ENCODE measurements at regions not wholly inside any gene's neighbourhood (a gene's known extent, or its start where the extent isn't known, plus 50 kb on each side); places are given as distances from the start of the nearest gene placed in this dataset.

DNA sequence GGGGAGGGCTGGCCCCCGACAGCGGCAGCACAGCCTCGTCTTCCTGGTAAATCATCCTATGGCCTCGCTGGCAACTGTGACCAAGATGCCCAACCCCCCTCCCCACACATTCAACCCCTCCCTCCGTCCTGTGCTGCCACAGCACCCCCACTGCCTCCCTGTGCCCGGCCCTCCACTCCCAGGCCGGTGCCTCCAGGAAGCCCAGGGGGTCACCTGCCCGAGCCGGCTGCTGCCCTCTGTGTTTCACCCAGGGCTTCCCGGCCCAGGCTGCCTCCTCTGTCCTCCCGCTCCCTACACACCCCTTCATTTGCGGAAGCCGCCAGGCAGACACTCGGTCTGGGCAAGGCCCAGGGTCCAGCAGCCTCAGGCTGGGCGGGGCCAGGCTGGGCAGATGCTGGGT lies 188.6 kb downstream of the RBFOX3 start:
- no peak for DNase-seq (ENCODE audit: low read depth in 2 of 2)

DNA sequence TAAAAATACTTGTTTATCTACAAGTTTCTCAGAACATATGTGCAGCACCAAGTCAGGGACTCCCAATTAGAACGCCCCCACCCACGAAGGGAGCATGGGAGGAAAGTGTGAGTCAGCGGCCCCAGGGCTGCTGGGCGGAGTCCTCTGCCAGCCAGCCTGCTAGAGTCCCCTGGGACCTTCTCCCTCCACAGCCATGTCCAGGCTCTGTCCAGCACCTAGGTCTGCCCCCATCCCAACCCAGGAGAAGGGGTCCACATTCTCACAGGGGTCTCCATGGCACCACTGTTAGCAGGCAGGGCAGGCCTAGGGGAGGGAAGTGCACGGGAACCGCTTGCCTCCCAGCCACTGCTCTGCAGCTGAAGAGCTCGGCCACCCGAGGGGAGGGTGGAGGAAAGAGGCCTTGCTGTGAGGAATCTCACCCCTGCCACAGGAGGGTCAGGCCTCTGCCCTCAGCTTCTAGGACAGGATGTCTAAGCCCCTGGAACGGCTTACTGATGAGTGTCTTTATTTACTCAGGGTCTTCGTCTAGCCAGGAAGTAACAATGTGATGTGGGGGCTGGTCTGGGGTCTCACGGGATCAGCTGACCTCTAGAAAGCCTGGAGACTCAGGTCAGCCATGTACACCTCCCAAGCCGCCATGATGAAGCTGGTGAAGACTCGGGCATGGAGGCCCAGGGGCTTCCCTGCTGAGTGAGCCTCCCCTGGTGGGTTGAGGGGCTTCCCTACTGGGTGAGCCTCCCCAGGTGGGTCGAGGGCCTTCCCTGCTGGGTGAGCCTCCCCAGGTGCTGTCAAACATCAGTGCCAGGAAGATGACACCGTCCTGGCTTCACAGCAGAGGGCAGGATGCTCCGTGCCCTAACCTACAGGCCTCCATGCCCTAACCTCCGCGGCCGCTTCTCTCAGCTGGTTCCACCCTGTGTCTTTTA lies 190.3 kb downstream of the RBFOX3 start:
- DNase-seq (ENCODE audit: low read depth in 2 of 2): no peak

DNA sequence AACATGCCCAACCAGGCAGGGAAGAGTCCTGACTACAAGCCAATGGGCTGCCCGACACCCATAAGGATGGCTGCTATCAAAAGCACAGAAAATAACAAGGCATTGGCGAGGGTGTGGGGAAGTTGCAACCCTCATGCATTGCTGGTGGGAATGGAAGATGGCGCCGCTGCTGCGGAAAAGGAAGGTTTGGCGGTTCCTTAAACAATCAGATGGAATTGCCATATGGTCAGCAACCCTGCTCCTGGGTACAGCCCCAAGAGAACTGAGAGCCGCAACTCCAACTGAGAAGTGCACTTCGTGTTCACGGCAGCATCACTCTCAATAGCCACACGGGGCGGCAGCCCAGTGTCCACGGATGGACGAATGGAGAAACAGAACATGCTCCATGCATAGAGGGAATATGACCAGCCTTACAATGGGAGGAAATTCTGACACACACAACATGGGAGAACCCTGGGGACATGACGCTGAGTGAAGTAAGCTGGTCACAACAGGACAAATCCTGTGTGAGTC lies 193.3 kb downstream of the RBFOX3 start:
- DNase-seq (ENCODE audit: low read depth in 2 of 2): no peak

DNA sequence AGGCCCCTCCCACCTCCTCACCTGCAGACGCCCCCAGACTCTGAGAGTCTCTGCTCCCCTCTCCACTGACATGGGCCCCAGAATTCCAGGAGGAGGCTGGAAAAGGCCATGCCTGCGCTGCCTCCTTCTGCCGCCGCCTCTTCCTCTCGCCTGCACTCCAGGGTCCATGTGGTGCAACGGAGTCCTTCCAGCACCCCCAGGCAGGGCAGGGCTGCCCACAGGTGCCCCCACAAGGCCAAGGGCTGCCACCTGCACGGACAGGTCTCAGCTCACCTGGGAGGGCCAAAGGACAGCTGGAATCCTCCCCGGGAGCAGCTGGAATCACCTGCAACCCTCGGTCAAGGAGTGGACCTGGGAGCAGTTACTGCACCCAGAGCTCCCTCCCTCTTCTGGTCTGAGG lies 194.9 kb downstream of the RBFOX3 start:
- no peak for DNase-seq (ENCODE audit: low read depth in 2 of 2)

DNA sequence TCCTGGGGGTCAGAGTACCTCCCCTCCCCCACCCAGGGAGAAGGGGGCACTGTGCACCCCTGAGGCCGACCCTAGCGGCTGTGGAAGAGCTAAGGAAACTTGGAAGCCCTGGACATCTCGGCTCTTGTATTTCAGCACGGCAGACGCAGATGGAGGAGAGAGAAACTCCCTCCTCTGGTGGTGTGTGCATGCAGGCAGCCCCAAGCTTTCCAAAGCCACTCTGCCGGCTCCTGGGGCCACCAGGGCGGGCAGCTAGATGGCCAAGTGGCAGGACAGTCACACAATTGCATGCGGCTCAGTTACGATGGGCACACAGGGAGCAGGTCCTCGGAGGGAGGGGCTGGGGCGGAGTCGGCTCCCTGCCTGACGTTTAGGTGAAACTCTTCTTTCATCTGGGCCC lies 195.5 kb downstream of the RBFOX3 start:
- no peak for DNase-seq (ENCODE audit: low read depth in 2 of 2)

DNA sequence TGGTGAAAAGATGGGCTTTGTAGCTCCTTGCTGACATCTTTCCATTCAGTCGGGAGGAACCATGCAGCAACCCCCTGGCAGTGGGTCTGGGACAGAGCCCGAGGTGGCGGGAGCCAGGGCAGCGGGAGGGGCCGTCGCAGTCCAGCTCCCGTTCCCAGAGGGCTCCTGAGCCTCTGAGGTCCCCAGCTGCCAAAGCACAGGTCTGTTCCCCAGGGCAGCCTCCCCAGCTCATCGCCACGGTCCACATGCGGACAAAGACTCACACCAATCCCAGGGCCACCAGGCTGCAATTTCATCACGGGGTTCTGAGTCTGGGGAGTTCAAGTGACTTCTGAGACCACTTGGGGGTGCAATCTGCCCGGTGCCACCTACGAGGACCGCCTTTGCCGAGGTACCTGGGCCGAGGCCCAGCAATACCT lies 196.0 kb downstream of the RBFOX3 start:
- no peak for DNase-seq (ENCODE audit: low read depth in 2 of 2)

DNA sequence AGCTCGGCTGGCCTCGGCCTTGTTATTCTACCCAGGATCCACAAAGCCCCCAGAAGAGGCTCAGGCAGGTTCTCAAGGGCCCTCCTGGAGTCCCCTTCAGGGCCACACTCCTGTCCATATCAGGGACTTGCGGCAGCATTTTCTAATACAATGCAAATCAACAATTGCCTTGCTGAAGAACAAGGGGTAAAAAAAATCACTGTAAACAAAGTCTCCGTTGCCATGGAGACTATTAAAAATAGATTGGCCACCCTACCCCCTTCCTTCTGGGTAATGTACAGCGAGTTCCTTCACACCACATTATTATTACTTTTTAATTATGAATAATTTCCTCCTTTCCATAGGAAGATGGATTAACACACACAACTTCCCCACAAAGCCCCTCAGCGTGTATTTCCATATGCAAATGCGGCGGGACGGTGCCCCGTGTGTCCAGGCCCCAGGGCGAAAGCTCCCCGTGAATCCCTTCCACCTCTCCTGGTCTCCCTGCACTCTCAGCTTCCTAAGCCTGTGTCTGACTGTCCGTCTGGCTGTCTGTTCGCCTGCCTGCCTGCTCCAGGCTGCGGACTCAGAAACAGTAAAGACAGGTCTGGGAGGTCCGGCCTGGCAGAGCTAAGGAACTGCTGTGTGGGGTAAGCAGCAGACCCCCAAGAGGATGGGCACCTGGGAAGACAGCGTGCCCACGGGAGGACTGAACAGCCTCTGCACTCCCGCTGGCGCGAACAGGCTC lies 196.6 kb downstream of the RBFOX3 start:
- no peak for DNase-seq (ENCODE audit: low read depth in 2 of 2)

DNA sequence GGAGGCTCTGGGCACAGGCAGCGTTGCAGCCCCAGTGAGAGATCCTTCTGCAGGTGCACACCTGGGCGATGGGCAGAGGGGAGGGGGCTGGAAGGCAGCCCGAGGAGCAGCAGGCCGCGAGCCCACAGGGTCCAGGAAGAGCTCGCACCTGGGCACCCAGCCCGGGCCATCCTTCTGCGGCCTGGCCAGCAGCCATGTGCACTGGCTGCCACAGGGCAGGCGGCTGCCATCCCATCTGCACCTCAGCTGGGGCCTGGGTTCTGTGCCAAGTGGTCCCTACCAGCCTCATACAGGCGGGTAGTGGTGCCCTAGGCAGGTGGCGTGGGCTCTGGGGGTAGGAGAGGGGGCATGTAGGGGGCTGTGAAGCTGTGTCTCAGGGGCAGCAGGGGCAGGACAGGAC lies 197.2 kb downstream of the RBFOX3 start:
- no peak for DNase-seq (ENCODE audit: low read depth in 2 of 2)

DNA sequence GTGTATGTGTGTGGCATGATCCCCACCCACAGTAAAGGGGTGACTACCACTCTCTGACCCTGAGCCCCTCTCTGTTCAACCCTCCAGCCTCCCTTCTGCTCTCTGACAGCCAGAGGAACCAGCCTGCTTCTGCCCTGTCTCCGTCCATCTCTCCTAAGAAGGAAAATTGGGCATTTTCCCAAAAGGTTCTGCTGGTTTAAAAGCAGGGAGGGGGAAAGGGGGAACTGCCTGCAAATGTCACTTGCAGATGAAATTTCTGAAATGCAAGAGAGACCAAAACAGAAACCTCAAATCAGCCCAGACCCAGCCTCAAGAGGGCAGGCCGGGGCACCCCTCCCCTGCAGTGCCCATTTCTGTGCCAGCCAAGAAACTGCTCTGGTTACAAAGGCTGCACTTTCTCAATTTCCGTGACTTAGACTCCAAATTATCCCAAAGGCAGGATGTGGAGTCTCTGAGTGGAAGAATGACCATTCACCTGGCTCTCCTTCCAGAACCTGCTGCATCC lies 197.9 kb downstream of the RBFOX3 start:
- DNase-seq (ENCODE audit: low read depth in 2 of 2): no peak

DNA sequence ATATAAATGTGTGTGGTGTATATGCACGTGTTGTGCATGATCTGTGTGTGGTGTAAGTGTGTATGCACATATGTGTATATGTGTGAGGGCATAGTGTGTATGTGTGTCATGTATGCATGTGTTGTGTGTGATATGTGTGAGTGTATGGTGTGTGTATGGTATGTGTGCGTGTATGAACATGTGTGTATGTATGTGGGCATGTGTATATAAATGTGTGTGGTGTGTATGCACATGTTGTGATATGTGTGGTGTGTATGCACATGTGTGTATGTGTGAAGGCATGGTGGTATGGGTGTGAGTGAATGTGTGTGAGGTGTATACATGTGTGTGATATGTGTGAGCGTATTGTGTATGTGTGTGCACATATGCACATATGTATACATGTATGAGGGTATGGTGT lies 198.7 kb downstream of the RBFOX3 start:
- DNase-seq (ENCODE audit: low read depth in 2 of 2): no peak

DNA sequence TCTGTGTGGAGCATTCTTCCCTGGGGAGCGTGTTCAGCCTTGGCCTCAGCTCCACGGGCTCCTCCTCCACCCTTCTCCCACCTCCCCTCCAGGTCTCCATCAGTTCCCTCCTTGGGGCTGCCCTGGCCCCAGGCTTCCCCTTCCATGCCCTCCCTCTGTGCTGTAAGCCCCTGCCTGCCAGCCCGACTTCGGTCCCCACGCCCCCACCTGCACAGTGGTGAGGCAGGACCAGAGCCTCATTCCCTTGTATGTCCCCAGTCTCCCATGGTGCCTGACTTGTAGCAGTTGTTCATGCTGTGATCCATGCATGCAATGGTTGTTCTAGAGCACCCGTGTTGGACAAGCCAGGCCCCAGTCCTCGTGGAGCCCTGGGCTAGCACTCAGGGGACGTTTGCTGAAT lies 199.4 kb downstream of the RBFOX3 start:
- DNase-seq (ENCODE audit: low read depth in 2 of 2): no peak

DNA sequence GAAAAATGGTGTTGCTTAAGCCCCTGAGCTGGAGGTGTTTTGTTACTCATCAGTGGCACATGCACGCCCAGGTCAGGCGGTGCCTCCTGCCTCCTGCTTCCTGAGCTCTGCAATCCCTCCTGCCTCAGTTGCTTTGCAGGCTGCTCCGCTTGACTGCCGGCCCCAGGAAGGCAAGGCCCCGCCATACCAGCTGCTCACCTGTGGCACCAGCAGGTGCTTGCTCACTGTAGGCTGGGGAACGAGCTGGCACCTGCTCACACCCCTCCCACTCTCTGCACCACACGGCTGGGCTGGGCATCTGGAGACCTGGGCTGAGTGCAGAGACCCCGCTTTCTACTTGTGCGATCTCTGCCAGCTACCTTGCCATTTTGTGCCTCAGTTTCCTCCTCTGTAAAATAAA lies 200.2 kb downstream of the RBFOX3 start:
- DNase-seq (ENCODE audit: low read depth in 2 of 2): no peak

DNA sequence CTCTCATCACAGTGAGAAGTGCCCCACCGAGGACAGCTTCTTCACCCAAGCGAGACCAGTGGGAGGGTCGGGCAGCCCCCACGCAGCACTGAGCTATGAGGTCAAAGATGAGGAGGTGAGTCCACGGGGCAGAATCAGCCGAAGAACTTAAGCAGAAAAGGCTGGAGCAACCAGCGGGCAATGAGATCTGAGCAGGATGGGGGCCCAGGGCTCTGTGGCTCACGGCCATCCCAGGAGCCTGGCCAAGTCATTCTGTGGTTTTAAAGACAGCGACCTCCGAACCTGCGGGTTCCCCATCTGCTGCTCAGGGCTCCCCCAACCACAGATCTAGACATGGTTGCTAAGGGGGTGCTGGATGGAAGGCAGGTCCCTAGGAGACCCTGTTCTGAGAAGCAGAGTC lies 202.6 kb downstream of the RBFOX3 start:
- no peak for DNase-seq (ENCODE audit: low read depth in 2 of 2)

DNA sequence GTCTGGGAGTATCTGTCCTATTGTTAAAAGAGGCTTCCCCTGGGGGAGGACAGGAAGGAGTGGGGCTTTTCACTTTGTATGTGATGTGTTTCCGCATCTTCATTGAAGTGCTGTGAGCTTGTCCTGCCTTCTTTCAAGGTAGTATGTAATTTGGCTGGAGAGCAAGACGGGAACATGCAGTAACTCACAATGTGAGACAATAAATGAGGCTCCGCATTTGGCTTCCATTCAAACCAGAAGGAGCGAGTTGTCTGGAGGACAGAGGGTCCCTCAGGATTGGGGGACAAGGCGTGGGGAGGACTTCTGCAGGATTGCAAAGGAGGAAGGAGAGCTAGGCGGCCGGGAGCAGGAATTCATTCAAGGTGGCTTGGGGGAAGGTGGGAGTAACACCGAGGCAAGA lies 203.5 kb downstream of the RBFOX3 start:
- no peak for DNase-seq (ENCODE audit: low read depth in 2 of 2)

DNA sequence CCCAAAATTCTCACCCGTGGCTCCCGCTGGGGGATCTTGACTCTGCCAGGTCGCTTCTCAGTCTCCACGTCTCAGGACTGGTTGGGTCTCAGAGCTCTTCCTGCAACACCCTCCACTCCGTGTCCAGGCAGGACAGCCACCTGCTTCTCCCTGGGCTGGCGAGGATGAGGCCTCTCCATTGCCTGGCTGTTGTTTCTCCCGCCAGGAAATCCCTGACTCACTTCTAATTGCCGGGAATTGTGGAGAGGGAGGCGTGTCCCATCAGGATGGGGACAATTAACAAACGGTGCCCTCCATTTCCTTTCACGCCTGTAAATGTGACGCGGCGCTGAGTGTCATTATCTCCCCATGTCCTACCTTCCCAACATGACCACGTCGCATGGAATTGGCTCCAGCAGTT lies 204.5 kb downstream of the RBFOX3 start:
- no peak for DNase-seq (ENCODE audit: low read depth in 2 of 2)

DNA sequence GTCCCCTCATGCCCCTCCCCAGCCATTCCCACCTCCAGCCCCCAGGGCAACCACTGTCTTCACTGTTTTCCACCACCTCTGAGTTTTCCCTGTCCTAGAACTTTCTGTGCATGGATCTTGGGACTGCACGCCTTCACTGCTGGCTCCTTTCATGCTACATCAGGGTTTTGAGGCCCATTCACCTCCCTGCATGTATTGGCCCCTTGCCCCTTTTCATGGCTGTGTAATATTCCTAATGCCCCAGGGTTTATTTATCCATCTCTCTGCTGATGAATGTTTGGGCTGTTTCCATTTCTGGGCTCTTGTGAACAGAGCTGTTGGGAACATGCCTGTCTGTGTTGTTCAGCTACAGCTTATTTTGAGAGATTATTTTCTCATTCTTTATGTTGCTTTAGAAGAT lies 205.0 kb downstream of the RBFOX3 start:
- DNase-seq (ENCODE audit: low read depth in 2 of 2): no peak

DNA sequence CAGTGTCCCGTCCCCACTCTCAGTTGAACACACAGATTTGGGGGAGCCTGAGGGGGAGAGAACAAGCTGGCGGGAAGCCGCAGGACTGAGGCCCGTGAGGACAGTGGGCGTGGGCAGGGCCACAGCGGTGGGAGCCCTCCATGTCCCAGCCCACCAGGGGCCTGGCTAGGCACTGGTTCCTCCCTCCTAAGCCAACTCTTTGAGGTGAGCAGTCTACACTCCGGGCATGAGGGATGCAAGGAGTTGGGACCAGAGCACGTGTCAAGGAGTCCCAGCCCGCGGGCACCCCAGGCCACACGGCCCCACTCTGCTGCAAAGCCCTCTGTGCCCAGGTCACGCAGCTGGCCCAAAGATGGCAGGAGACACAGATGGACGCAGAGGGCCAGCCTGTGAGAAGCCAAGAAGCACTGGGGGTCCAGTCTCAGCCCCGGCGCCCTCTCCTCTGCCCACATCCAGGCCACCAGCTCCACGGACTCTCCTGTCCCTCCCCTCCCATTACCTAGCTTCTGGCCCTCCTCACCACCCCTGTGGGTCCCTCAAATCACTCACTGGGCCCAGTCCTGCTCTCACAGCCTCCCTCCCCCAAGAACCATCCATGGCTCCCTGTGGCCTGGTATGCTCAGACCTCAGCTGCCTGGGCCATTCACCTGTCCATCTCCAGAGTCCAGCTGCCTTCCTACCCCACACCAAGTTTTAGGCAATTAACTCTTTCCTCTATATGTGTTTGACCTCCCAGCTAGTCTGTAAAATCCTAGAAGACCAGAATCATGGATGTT lies 206.5 kb downstream of the RBFOX3 start:
- DNase-seq (ENCODE audit: low read depth in 2 of 2): no peak

DNA sequence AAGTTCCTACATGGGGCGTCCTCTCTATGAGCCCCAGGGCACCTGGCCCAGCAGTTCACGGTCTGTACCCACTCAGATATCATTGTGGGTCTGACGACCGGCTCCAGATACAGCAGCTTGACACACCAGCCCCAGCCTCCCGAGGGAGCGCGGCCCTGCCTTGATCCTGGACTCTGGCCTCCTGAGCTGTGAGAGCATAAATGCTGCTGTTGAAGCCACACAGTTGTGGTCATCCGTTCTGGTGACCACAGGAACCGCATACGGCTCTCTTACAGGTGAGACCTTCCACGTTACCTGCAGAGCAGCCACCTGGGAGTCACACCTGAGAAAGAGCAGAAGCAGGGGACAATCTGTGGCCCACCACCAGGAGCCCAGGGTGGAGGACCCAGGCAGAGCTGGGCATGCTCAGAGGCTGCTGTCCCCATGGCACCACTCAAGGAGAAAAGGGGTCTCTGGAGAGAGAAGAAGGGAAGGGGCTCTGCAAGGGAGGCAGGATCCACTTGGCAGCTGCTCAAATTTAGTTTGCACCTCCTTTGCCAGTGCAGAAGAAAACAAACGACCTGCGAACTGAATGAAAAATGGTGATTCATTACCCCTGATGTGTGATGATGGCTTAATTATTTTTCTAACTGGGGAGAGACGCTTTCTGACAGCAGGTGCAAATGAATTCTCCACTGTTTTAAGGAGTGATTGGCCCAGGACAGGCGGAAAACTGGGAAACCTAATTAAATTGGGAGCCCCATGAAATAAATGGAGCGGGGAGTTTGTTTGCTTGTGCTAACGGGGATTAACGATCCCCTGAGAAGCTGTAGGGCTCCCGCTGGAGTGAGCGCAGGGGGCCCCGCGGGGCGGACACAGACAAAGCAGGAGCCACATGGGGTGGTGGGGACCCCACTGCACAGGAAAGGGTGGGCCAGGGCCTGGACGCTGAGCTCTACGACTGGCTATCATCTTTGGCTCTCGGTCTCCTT lies 208.9 kb downstream of the RBFOX3 start:
- no peak for DNase-seq (ENCODE audit: low read depth in 2 of 2)

DNA sequence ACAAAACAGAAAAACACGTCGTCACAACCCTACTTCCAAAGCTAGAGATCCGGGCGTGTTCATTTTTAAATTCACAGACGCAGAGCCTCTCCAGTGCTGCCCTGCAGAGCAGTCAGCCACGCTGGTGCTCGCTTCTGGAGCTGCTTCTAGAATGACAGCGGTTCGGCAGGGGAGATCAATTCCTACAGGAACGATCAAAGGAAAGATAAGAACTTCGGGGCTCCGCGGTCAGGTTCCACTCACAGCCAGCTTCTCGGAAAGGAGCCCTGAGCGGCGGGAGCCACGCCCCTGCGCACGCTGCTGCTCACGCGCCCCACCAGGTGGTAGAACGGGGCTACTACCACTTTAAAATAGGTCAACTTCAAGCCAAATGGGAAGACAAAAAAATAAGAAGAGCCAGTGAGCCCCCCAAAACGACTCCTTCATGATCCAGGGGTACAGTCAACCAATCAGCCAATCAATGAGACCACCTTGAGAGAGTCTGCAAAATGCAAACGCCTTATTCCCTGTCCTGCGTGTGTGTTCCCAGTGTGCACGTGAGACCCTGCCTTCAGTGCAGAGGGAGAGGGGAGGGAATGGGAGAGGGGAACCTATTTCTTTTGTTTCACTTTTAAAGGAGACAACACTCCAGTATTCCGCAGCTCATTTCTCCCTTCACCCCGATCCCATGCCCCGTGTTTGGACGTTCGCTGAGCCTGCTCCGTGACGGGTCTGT lies 209.7 kb downstream of the RBFOX3 start:
- DNase-seq (ENCODE audit: low read depth in 2 of 2): peak; percentile 37 to 58

DNA sequence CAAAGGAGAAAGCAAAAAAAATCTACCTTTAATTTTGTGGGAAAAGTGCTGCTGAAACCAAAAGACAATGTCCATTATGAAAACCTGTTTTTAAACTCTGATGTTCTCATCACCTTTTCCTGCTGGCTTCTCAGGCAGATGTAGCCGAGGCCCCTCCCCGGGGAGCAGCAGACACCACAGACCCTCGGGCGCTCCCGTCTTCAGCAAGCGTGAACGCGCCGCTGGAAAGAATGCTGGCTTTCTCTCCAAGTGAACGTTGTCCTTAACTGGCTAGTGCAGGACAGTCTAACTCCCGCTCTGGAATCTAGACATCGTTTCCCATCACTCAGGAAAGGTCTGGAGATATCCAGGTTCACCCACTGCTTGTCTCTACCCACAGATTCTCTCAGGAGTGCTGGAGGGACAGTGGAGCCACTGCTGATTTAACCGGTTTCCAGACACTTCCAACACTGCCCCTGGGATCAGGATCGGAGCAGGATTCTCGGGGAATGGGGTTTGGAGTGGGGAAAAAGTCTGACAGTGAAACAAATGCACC lies 211.2 kb downstream of the RBFOX3 start:
- DNase-seq (ENCODE audit: low read depth in 2 of 2): no peak

All from activated CD8-positive, alpha-beta memory T cell treated with anti-CD3 and anti-CD28 coated beads for 4 hours (primary cell).